LNCaP clone FGC (cell line): ENCODE measurements at regions not wholly inside any gene's neighbourhood (a gene's known extent, or its start where the extent isn't known, plus 50 kb on each side); places are given as distances from the start of the nearest gene placed in this dataset.

Experiments used
- DNase-seq: peaks from one replicate; pipeline ENCODE4 v3.0.0-alpha.2; 2011; ENCODE audit warnings: low read depth
- H3K4me3 ChIP-seq: 2 replicates; pipeline ENCODE4 v1.5.1; 2011; ENCODE audit warnings: mild to moderate bottlenecking, low read depth, low read length, control low read depth
- CTCF ChIP-seq: IDR thresholded peaks from 2 replicates; pipeline ENCODE4 v1.5.1; 2012; ENCODE audit warnings: mild to moderate bottlenecking; ENCODE audit not compliant: control insufficient read depth, insufficient read depth; ENCODE audit errors: extremely low read depth

GRCh38 chr5:68012831-68013230, 202.7 kb upstream of the PIK3R1 start:
- TF ChIP-seq CTCF, result no peak
- no peak overlapping the region for H3K4me3 ChIP-seq
- DNase-seq, result no peak

GRCh38 chr5:68012429-68012828, 203.1 kb upstream of the PIK3R1 start:
- no peak for TF ChIP-seq CTCF
- no peak for DNase-seq

DNA sequence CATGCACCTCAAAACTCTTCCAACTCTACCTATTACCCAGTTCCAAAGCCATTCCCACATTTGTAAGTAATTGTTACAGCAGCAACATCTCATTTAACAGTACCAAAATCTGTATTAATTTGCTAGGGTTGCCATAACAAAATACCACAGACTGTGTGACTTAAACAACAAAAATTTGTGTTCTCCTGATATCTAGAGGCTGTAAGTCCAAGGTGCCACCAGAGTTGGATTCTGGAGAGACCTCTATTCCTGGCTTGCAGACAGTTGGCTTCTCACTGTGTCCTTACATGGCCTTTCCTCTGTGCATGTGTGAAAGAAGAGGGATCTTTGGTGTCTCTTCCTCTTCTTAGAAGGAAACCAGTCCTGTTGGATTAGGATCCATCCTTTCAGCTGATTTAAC, 203.8 kb upstream of the PIK3R1 start:
- no peak overlapping the region for H3K4me3 ChIP-seq
- no peak for DNase-seq
- TF ChIP-seq CTCF, result no peak

More at GRCh38 chr5:68012429-68012828, 203.1 kb upstream of the PIK3R1 start:
- no peak overlapping the region for H3K4me3 ChIP-seq

DNA sequence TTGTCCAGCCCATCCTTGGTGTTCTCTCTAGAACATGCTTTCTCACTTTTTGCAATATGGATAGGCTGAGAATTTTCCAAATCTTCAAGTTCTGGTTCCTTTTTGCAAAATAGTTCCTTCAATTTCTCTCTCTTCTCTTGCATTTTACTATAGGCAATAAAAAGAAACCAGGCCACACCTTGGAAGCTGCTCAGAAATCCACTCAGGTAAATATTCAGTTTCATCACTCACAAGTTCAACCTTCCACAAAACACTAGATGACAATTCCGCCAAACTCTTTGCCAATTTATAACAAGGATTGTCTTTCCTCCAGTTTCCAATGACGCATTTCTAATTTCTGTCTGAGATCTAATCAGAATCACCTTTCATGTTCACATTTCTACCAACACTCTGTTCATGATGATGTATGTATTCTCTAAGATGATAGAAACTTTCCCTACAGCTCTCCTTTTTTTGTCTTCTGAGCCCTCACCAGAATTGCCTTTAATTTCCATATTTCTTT, 204.2 kb upstream of the PIK3R1 start:
- H3K4me3 ChIP-seq, result no peak overlapping the region
- DNase-seq, result no peak
- no peak for TF ChIP-seq CTCF

DNA sequence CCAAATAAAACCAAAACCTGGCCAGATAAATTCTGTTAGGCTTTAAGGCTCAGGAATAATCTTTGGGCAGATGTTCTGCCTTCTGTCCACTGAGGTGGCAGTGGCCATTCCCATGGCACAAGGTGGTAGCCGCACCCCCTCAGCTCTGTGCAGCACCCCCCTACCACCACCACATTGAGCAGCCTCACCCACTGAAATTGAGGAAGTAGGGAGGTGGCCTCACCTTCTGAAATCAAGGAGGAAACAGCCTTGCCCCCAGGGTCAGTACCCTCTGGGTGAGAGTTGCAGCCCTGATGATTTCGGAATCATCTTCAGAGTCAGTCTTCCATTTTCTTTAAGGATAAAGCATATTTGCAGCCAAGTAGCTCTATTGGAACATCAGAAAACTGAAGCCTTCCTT, 204.8 kb upstream of the PIK3R1 start:
- no peak for DNase-seq
- H3K4me3 ChIP-seq, result no peak overlapping the region
- no peak for TF ChIP-seq CTCF

DNA sequence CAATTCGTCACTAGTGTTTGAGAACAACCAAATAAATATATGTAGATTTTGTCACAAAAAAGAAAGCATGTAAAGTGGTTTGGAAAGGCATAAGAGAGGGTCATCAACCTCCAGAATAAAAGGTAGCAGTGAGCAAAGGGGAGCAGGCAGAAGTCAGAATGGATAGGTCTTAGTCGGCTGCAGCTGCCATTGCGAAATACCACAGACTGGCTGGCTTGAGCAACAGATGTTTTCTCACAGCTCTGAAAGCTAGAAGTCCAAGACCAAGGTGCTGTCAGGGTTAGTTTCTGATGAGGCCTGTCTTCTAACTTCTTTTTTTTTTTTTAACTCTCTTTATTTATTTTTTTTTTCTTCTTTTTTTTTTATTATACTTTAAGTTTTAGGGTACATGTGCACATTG, 208.1 kb upstream of the PIK3R1 start:
- TF ChIP-seq CTCF, result no peak
- DNase-seq, result no peak
- H3K4me3 ChIP-seq, result no peak overlapping the region

DNA sequence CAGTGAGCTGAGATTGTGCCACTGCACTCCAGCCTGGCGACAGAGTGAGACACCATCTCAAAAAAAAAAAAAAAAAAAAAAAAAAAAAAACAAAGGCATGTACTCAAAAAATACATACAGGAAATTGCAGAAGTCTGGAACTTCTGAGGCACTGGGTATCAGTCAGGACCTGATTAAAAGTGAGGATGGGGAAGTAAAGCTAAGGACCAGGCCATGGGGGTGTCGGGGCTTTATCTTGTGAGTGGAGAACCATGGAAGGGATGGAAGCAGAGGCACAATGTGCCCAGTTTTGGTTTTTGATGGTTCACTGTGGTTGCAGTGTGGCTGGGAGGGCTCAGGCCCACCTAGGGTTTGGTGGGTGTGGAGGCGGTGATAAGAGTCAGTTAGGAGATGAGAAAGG, 212.7 kb upstream of the PIK3R1 start:
- no peak overlapping the region for H3K4me3 ChIP-seq
- no peak for TF ChIP-seq CTCF
- DNase-seq, result no peak
